GM04504 (cell line): ENCODE measurements at regions not wholly inside any gene's neighbourhood (a gene's known extent, or its start where the extent isn't known, plus 50 kb on each side); places are given as distances from the start of the nearest gene placed in this dataset.

Experiments
- DNase-seq: peaks from one replicate; pipeline ENCODE4 v3.0.0-alpha.2; 2012; ENCODE audit warnings: low read depth

DNA sequence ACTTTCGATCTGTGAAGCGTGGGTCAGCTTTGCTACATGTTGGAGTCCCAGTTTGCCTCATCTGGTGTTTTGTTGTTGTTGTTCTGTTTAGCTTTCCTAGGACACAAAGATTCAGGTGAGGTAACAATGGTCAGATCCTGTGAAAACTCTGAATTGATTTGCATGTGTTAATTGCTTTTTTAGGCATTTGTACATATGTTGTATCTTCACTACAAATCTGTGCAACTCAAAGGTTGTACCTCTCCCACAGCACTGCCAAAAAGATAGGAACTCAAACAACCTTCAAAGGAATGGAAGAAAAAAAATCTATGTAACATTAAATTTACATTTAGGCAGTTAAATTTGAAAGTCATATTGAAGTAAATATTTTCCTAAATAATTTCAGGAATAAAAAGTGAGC lies 518.5 kb upstream of the TENM4 start:
- DNase-seq: no peak

DNA sequence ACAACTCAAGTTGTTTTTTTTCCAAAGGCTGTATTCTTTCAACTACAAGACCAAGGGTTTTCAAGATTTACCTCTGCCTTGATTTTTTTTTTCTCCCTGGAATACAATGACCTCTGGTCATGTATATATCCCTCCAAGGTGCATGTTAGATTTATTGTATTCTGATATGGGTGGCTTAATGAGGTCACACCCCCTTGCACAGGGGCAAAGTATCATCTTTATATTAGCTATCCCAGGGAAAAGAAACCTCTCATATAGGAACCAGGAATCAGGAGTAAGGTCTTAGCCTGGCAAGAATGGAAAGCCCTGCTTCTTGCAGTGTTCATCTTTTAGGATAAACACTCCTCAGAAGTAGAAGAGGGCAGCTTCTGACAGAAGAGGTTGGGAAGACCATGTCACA lies 516.9 kb upstream of the TENM4 start:
- no peak for DNase-seq

DNA sequence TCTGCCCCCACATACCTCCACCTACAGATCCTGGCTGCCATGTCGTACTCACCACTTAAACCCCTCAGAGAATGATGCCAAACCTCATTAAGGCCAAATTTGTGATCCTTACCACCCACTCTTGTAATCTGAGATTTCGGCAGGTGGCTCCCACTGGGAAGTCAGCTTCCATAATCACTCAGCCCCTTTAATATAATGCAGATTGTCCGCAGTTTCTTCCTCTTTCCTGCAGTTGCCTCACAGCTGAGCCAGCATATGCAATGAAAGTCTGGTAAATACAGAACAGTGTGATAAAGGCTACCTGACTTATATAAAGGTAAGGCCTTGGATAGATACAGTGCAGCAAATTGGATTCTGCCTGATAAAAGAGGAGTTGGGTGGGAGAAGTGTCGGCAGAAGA lies 515.2 kb upstream of the TENM4 start:
- DNase-seq: no peak

- DNase-seq: no peak
Measured at GRCh38 chr11:79953629-79954028, 512.8 kb upstream of the TENM4 start.

GRCh38 chr11:79950741-79951140 lies 509.9 kb upstream of the TENM4 start:
- DNase-seq: no peak

DNA sequence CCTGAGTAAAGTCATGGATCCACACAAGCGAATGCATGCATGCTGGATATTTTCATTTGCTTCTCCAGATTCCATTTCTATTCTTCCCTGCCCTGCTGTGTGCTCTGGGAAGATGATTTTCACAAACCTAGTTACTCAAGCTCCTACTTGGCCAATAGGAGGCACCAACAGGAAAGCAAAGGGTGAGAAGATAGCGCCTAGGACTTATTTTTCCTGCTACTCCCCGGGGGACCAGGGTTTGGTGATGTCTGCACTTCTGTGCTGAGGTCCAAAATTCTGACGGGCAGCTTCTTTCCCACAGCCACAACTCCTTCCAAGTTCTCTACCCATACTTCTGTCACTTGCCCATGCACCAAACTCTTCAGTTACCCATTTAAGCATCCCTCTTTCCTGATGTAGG lies 509.3 kb upstream of the TENM4 start:
- DNase-seq: no peak

GRCh38 chr11:79949574-79949973 lies 508.7 kb upstream of the TENM4 start:
- no peak for DNase-seq

DNA sequence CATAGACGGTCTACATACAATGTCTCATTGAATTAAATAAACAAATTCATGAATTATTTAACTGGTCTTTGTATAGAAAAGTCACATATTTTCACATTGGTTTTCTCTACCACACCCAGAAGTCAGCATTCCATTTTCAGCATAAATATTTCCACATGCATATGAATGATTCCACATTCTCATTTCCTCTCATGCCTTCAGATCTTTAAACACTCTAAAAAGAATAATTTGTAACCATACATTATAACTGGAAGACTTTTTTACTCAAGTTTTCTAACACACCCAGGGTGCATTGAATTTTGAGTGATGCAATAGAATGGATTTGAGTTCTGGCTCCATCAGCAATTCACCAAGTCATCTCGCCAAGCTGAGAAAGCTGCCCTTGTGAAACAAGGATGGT lies 501.8 kb upstream of the TENM4 start:
- DNase-seq: no peak

DNA sequence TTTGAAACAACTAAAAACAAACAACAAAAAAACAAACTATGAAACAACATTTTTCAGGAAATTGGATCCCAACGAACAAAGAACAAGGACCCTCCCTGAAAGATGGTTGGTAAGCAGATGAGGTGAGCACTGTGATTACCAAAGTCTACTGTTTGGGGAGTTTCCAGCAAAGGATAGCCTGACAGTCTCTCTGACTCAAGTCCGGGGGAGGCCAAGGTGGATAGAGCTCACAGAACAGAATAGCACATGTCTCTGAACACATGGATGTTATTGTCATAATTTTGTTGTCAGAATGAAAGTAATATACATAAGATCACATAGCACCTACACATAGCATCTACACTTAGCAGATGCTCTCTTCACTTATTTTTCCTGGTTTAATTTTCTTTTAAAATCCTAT lies 501.3 kb upstream of the TENM4 start:
- DNase-seq: no peak

DNA sequence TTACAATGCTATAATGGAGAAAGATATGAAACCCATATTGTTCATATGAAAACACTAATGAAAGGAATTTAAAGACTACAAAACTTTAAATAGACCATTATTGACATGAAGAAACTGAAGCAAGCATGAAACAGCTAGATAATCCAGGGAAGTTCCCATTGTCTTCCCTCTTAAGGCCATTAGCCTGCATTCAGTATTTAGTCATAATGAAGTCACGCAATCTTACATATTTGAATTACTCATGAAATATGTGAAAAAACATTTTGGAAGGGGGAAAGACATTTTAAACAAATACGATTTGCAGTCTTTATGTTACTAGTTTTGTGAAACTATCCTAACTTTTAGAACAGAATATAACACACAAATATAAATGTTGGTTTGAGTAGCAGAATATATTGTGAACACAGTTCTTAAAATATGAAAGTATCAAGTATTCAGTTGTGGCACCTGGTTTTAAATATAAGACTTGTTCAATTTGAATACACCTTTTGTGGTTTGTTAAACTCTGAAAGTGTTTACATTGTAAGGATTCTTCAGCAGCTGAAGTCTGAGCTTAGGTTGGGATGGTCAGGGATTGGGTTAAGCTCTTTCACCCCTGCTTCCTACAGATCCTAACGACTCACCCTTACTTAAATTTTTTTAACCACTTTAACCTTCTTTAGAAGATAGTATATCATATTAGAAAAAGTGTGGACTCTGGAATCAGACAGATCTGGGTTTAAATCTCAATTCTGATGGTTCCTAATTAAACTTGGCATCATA lies 500.3 kb upstream of the TENM4 start:
- no peak for DNase-seq

- no peak for DNase-seq
Measured at GRCh38 chr11:79940165-79940564, 499.3 kb upstream of the TENM4 start.

DNA sequence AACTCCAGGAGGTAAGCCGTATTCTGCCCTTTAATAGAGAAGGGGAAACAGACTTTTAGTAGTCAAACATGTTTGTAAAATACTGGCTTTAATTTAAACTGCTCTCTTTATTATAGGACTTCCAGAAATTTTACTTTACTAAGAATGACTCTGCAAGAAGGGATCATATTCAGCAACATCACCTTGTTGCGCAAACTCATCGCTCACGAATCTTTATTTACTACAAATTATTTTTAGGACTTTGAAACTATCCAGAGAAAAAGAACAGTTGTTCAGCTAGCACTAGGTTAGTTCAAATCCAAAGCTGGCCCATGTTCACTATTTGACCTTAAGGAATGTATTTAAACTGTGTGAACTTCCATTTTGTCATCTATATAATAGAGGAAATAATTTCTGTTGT lies 498.3 kb upstream of the TENM4 start:
- DNase-seq: no peak

- DNase-seq: no peak
Measured at GRCh38 chr11:79937676-79938334, 497.0 kb upstream of the TENM4 start.

DNA sequence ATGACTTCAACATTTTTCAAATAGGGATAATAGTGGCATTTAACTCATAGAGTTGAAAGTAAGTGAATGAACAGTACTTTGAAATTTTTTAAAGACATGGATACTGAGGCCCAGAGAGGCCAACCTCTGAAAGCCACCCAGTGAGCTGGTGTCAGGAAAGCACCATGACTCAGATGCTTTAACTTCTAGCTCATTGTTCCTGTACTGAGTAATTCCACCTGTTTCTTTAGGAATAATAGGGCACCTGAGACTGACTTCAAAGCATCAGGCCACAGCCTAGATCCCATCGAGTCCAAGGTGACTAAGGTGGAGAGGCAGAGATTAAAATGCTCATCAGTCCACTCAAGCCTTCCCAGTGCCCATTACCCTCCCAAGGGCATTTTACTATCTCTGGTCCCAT lies 491.8 kb upstream of the TENM4 start:
- DNase-seq: no peak

- DNase-seq: no peak
Measured at GRCh38 chr11:79931692-79932091, 490.9 kb upstream of the TENM4 start.

GRCh38 chr11:79926707-79927106 lies 485.9 kb upstream of the TENM4 start:
- DNase-seq: no peak

- no peak for DNase-seq
Measured at GRCh38 chr11:79925570-79925969, 484.7 kb upstream of the TENM4 start.

DNA sequence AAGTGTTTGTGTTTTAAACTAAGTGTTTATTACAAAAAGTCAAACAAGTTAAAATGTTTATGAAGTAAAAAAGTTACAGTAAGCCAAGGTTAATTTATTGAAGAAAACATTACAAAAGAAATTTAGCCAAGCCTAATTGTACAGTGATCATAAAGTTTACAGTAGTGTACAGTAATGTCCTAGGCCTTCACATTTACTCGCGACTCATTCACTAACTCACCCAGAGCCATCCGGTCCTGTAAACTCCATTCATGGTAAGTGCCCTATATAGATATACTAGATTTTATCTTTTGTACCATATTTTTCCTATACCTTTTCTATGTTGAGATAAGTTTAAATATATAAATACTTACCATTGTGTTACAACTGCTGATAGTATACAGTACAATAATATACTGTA lies 481.8 kb upstream of the TENM4 start:
- no peak for DNase-seq

GRCh38 chr11:79920480-79920879 lies 479.6 kb upstream of the TENM4 start:
- DNase-seq: no peak

- no peak for DNase-seq
Measured at GRCh38 chr11:79919350-79919749, 478.5 kb upstream of the TENM4 start.

- DNase-seq: no peak
Measured at GRCh38 chr11:79918846-79919245, 478.0 kb upstream of the TENM4 start.

GRCh38 chr11:79906164-79906563 lies 465.3 kb upstream of the TENM4 start:
- no peak for DNase-seq

GRCh38 chr11:79902493-79902892 lies 461.7 kb upstream of the TENM4 start:
- no peak for DNase-seq

- no peak for DNase-seq
Measured at GRCh38 chr11:79897896-79898295, 457.1 kb upstream of the TENM4 start.
